HEK293 (cell line): ENCODE measurements at regions not wholly inside any gene's neighbourhood (a gene's known extent, or its start where the extent isn't known, plus 50 kb on each side); places are given as distances from the start of the nearest gene placed in this dataset.

Source experiments
- CTCF ChIA-PET: fragments of 350-600 bp; formaldehyde crosslinking; extraction: SDS; loops from one replicate; lab custom pipeline; 2021; ENCODE audit warnings: antibody characterized with exemption; lab: Yijun Ruan, JAX
- POLR2A ChIA-PET: fragments of 300-600 bp; formaldehyde crosslinking; extraction: SDS; loops from one replicate; lab custom pipeline; 2020; ENCODE audit warnings: antibody characterized with exemption, inconsistent platforms; lab: Yijun Ruan, JAX
- H3K27ac ChIP-seq: fragments of 200-500 bp; sonication (Bioruptor generic); 2 replicates; pipeline ENCODE4 v1.5.1; 2014; ENCODE audit warnings: low read depth, low read length, control low read depth, inconsistent platforms; ENCODE audit errors: extremely low read depth
- H3K36me3 ChIP-seq, 2 experiments: fragments of 200-500 bp in 1 of 2; sonication (Bioruptor generic) in 1 of 2; 1 replicate in 1 of 2; 2 replicates in 1 of 2; pipeline ENCODE4 v1.5.1; 2014 to 2017; ENCODE audit warnings: inconsistent platforms in 2 of 2, low read length in 2 of 2; ENCODE audit not compliant: control insufficient read depth in 2 of 2, insufficient read depth in 1 of 2
- H3K4me1 ChIP-seq: fragments of 200-500 bp; sonication (Bioruptor generic); 2 replicates; pipeline ENCODE4 v1.5.1; 2014; ENCODE audit warnings: mild to moderate bottlenecking, low read length, inconsistent platforms; ENCODE audit not compliant: control insufficient read depth, insufficient read depth
- H3K4me3 ChIP-seq: 2 replicates; pipeline ENCODE4 v1.5.1; 2011; ENCODE audit warnings: low read depth, mild to moderate bottlenecking, control low read depth, low read length, moderate library complexity
- H3K9me3 ChIP-seq: fragments of 200-500 bp; sonication (Bioruptor generic); 2 replicates; pipeline ENCODE4 v1.5.1; 2014; ENCODE audit warnings: low read depth, low read length, inconsistent platforms; ENCODE audit not compliant: control insufficient read depth, insufficient read depth
- IKZF3 ChIP-seq: fragments of 450-650 bp; IDR thresholded peaks from 2 replicates; pipeline ENCODE4 v1.5.0; 2018; ENCODE audit warnings: missing biosample characterization, mild to moderate bottlenecking, missing genetic modification characterization, moderate library complexity
- KLF10 ChIP-seq: fragments of 450-650 bp; IDR thresholded peaks from 2 replicates; pipeline ENCODE4 v1.5.1; 2018; ENCODE audit warnings: missing biosample characterization, mild to moderate bottlenecking, missing genetic modification characterization
- RBAK ChIP-seq: fragments of 450-650 bp; formaldehyde crosslinking; IDR thresholded peaks from 2 replicates; pipeline ENCODE4 v1.5.1; 2016; ENCODE audit warnings: missing biosample characterization, missing genetic modification characterization
- ZBTB20 ChIP-seq: fragments of 450-650 bp; formaldehyde crosslinking; IDR thresholded peaks from 2 replicates; pipeline ENCODE4 v1.5.1; 2016; ENCODE audit warnings: missing biosample characterization, missing genetic modification characterization
- ZFP69B ChIP-seq: fragments of 450-650 bp; formaldehyde crosslinking; IDR thresholded peaks from 2 replicates; pipeline ENCODE4 v1.5.1; 2016; ENCODE audit warnings: missing biosample characterization, missing genetic modification characterization
- ZNF132 ChIP-seq: fragments of 450-650 bp; formaldehyde crosslinking; IDR thresholded peaks from 2 replicates; pipeline ENCODE4 v1.5.1; 2017; ENCODE audit warnings: missing biosample characterization, missing genetic modification characterization, borderline replicate concordance
- ZNF138 ChIP-seq: fragments of 450-650 bp; formaldehyde crosslinking; IDR thresholded peaks from 2 replicates; pipeline ENCODE4 v1.5.1; 2016; ENCODE audit warnings: missing biosample characterization, missing genetic modification characterization, borderline replicate concordance
- ZNF146 ChIP-seq: fragments of 450-650 bp; formaldehyde crosslinking; IDR thresholded peaks from 2 replicates; pipeline ENCODE4 v1.5.1; 2016; ENCODE audit warnings: missing biosample characterization, missing genetic modification characterization
- ZNF174 ChIP-seq: fragments of 450-650 bp; formaldehyde crosslinking; IDR thresholded peaks from 2 replicates; pipeline ENCODE4 v1.5.0; 2017; ENCODE audit warnings: missing biosample characterization, mild to moderate bottlenecking, missing genetic modification characterization
- ZNF175 ChIP-seq: fragments of 450-650 bp; formaldehyde crosslinking; IDR thresholded peaks from 2 replicates; pipeline ENCODE4 v1.5.1; 2016; ENCODE audit warnings: missing biosample characterization, missing genetic modification characterization
- ZNF211 ChIP-seq: fragments of 450-650 bp; formaldehyde crosslinking; IDR thresholded peaks from 2 replicates; pipeline ENCODE4 v1.5.1; 2016; ENCODE audit warnings: low read depth, missing biosample characterization, missing genetic modification characterization
- ZNF223 ChIP-seq: fragments of 450-650 bp; formaldehyde crosslinking; IDR thresholded peaks from 2 replicates; pipeline ENCODE4 v1.5.1; 2016; ENCODE audit warnings: missing biosample characterization, missing genetic modification characterization
- ZNF26 ChIP-seq: fragments of 450-650 bp; formaldehyde crosslinking; IDR thresholded peaks from 2 replicates; pipeline ENCODE4 v1.5.1; 2016; ENCODE audit warnings: missing biosample characterization, missing genetic modification characterization
- ZNF501 ChIP-seq: fragments of 450-650 bp; formaldehyde crosslinking; IDR thresholded peaks from 2 replicates; pipeline ENCODE4 v1.5.1; 2016; ENCODE audit warnings: missing biosample characterization, missing genetic modification characterization
- ZNF521 ChIP-seq: fragments of 450-650 bp; formaldehyde crosslinking; IDR thresholded peaks from 2 replicates; pipeline ENCODE4 v1.5.1; 2017; ENCODE audit warnings: missing biosample characterization, mild to moderate bottlenecking, missing genetic modification characterization
- ZNF596 ChIP-seq: fragments of 450-650 bp; IDR thresholded peaks from 2 replicates; pipeline ENCODE4 v1.5.0; 2018; ENCODE audit warnings: missing biosample characterization, mild to moderate bottlenecking, missing genetic modification characterization, moderate library complexity
- ZNF654 ChIP-seq: fragments of 450-650 bp; formaldehyde crosslinking; IDR thresholded peaks from 2 replicates; pipeline ENCODE4 v1.5.1; 2016; ENCODE audit warnings: low read depth, missing biosample characterization, missing genetic modification characterization
- ZNF830 ChIP-seq: fragments of 450-650 bp; IDR thresholded peaks from 2 replicates; pipeline ENCODE4 v1.5.0; 2018; ENCODE audit warnings: missing biosample characterization, missing genetic modification characterization, low read depth, mild to moderate bottlenecking, moderate library complexity
- ZSCAN30 ChIP-seq: fragments of 450-650 bp; IDR thresholded peaks from 2 replicates; pipeline ENCODE4 v1.5.1; 2018; ENCODE audit warnings: missing biosample characterization, mild to moderate bottlenecking, missing genetic modification characterization, moderate library complexity
- TF ChIP-seq, protein P1 (sequence below): fragments of 450-650 bp; formaldehyde crosslinking; IDR thresholded peaks from 2 replicates; pipeline ENCODE4 v1.5.1; 2016; ENCODE audit warnings: missing biosample characterization, missing genetic modification characterization
- TF ChIP-seq, protein P2 (sequence below): fragments of 450-650 bp; formaldehyde crosslinking; IDR thresholded peaks from 2 replicates; pipeline ENCODE4 v1.5.1; 2016; ENCODE audit warnings: missing biosample characterization, missing genetic modification characterization
- TF ChIP-seq, protein P3 (sequence below): fragments of 450-650 bp; IDR thresholded peaks from 2 replicates; pipeline ENCODE4 v1.5.1; 2018; ENCODE audit warnings: missing biosample characterization, mild to moderate bottlenecking, missing genetic modification characterization
- TF ChIP-seq, protein P4 (sequence below): fragments of 450-650 bp; formaldehyde crosslinking; IDR thresholded peaks from 2 replicates; pipeline ENCODE4 v1.5.1; 2017; ENCODE audit warnings: missing biosample characterization, missing genetic modification characterization

GRCh38 chr4:67273666-67274065 is 271.6 kb downstream of the CENPC start (continued):
- TF ChIP-seq ZNF26 (tag by site-specific recombination) (no peak), ZFP69B (tag by site-specific recombination) (no peak), ZNF521 (tag by site-specific recombination) (no peak), KLF10 (tag by site-specific recombination) (no peak), ZNF211 (no peak)
- TF ChIP-seq, protein P1, sequence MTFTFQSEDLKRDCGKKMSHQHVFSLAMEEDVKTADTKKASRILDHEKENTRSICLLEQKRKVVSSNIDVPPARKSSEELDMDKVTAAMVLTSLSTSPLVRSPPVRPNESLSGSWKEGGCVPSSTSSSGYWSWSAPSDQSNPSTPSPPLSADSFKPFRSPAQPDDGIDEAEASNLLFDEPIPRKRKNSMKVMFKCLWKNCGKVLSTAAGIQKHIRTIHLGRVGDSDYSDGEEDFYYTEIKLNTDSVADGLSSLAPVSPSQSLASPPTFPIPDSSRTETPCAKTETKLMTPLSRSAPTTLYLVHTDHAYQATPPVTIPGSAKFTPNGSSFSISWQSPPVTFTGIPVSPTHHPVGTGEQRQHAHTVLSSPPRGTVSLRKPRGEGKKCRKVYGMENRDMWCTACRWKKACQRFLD, result no peak

- ChIA-PET CTCF (interaction anchor here (0.7 kb wide), 1 partner anchor 553 kb away, joined by 3 read pairs; no protein-coding TSS in a partner anchor), POLR2A (no interaction called here)
- Histone ChIP-seq H3K36me3 (no peaks in the 10 kb centered on the region), H3K27ac (no peak overlapping the region), H3K9me3 (no peaks in the 10 kb centered on the region), H3K4me1 (no peaks in the 10 kb centered on the region), H3K4me3 (no peak overlapping the region)
- no peak for TF ChIP-seq ZNF146 (tag by site-specific recombination)
- no peak for TF ChIP-seq ZBTB20 (tag by site-specific recombination)
Observed at GRCh38 chr4:67261971-67262370, 283.3 kb downstream of the CENPC start.

GRCh38 chr4:67256388-67257043 is 288.8 kb downstream of the CENPC start:
- no peak overlapping the region for H3K27ac ChIP-seq
- POLR2A ChIA-PET, result no interaction called here
- no peaks in the 10 kb centered on the region for H3K36me3 ChIP-seq
- H3K9me3 ChIP-seq, result no peaks in the 10 kb centered on the region
- CTCF ChIA-PET, result no interaction called here
- TF ChIP-seq ZNF223, result no peak
- TF ChIP-seq ZSCAN30 (tag by site-specific recombination), result no peak
- TF ChIP-seq, protein P2, sequence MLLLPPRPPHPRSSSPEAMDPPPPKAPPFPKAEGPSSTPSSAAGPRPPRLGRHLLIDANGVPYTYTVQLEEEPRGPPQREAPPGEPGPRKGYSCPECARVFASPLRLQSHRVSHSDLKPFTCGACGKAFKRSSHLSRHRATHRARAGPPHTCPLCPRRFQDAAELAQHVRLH (tag by site-specific recombination), result no peak
- TF ChIP-seq IKZF3 (tag by site-specific recombination), result no peak
- no peak for TF ChIP-seq ZNF521 (tag by site-specific recombination)
- TF ChIP-seq, protein P3, sequence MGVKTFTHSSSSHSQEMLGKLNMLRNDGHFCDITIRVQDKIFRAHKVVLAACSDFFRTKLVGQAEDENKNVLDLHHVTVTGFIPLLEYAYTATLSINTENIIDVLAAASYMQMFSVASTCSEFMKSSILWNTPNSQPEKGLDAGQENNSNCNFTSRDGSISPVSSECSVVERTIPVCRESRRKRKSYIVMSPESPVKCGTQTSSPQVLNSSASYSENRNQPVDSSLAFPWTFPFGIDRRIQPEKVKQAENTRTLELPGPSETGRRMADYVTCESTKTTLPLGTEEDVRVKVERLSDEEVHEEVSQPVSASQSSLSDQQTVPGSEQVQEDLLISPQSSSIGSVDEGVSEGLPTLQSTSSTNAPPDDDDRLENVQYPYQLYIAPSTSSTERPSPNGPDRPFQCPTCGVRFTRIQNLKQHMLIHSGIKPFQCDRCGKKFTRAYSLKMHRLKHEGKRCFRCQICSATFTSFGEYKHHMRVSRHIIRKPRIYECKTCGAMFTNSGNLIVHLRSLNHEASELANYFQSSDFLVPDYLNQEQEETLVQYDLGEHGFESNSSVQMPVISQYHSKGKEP (tag by site-specific recombination), result no peak
- TF ChIP-seq ZNF138 (tag by site-specific recombination), result no peak
- TF ChIP-seq ZNF654 (tag by site-specific recombination), result no peak
- TF ChIP-seq ZNF175 (tag by site-specific recombination), result no peak
- TF ChIP-seq ZNF596 (tag by site-specific recombination), result no peak
- TF ChIP-seq ZNF174 (tag by site-specific recombination), result no peak
- no peak for TF ChIP-seq RBAK (tag by site-specific recombination)
- TF ChIP-seq ZNF830 (tag by site-specific recombination), result no peak
- no peak for TF ChIP-seq ZNF132 (tag by site-specific recombination)
- TF ChIP-seq, protein P4, sequence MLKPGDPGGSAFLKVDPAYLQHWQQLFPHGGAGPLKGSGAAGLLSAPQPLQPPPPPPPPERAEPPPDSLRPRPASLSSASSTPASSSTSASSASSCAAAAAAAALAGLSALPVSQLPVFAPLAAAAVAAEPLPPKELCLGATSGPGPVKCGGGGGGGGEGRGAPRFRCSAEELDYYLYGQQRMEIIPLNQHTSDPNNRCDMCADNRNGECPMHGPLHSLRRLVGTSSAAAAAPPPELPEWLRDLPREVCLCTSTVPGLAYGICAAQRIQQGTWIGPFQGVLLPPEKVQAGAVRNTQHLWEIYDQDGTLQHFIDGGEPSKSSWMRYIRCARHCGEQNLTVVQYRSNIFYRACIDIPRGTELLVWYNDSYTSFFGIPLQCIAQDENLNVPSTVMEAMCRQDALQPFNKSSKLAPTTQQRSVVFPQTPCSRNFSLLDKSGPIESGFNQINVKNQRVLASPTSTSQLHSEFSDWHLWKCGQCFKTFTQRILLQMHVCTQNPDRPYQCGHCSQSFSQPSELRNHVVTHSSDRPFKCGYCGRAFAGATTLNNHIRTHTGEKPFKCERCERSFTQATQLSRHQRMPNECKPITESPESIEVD (tag by site-specific recombination), result no peak
- no peak for TF ChIP-seq ZNF501 (tag by site-specific recombination)
- TF ChIP-seq, all 188 proteins: peak for 0
- H3K4me1 ChIP-seq, result no peaks in the 10 kb centered on the region
- no peak overlapping the region for H3K4me3 ChIP-seq
